ENCODE measurements at regions not wholly inside any gene's neighbourhood (a gene's known extent, or its start where the extent isn't known, plus 50 kb on each side); places are given as distances from the start of the nearest gene placed in this dataset.

GRCh38 chr5:29185558-29185957 lies 2007.9 kb upstream of the CDH6 start:
- Mint-ChIP-seq H3K9me3 (peaks cover 10% of the 10 kb centered on the region), H3K4me1 (ENCODE audit: low read depth) (no peaks in the 10 kb centered on the region), H3K4me3 (no peak overlapping the region), H3K27me3 (ENCODE audit: insufficient read depth) (no peaks in the 10 kb centered on the region; the same call in 1 of the 2 replicates), H3K36me3 (ENCODE audit: low read depth) (no peaks in the 10 kb centered on the region), H3K27ac (no peak overlapping the region)
- no peak for TF ChIP-seq CTCF (IDR thresholded peaks at IDR 0.05)
- no peak for DNase-seq

GRCh38 chr5:29175774-29176173 lies 2017.7 kb upstream of the CDH6 start:
- no peaks in the 10 kb centered on the region; the same call in 1 of the 2 replicates for H3K27me3 Mint-ChIP-seq (ENCODE audit: insufficient read depth)
- DNase-seq = no peak
- no peaks in the 10 kb centered on the region; the same call in 1 of the 2 replicates for H3K36me3 Mint-ChIP-seq (ENCODE audit: low read depth)
- H3K27ac Mint-ChIP-seq = no peak overlapping the region
- no peaks in the 10 kb centered on the region for H3K4me1 Mint-ChIP-seq (ENCODE audit: low read depth)
- H3K9me3 Mint-ChIP-seq = peaks cover 30% of the 10 kb centered on the region
- TF ChIP-seq CTCF (IDR thresholded peaks at IDR 0.05) = no peak
- H3K4me3 Mint-ChIP-seq = no peak overlapping the region

GRCh38 chr5:29170599-29170998 lies 2022.9 kb upstream of the CDH6 start:
- no peak overlapping the region for H3K27ac Mint-ChIP-seq

GRCh38 chr5:29169886-29170285 lies 2023.6 kb upstream of the CDH6 start:
- Mint-ChIP-seq H3K4me1 (ENCODE audit: low read depth) (no peaks in the 10 kb centered on the region), H3K4me3 (no peak overlapping the region), H3K27me3 (ENCODE audit: insufficient read depth) (no peaks in the 10 kb centered on the region; the same call in 1 of the 2 replicates), H3K36me3 (ENCODE audit: low read depth) (no peaks in the 10 kb centered on the region; the same call in 1 of the 2 replicates), H3K9me3 (peaks cover 40% of the 10 kb centered on the region), H3K27ac (no peak overlapping the region)
- DNase-seq = no peak
- no peak for TF ChIP-seq CTCF (IDR thresholded peaks at IDR 0.05)

More at GRCh38 chr5:29170599-29170998, 2022.9 kb upstream of the CDH6 start:
- TF ChIP-seq CTCF (IDR thresholded peaks at IDR 0.05) = no peak
- DNase-seq = no peak
- Mint-ChIP-seq H3K36me3 (ENCODE audit: low read depth) (no peaks in the 10 kb centered on the region; the same call in 1 of the 2 replicates), H3K27me3 (ENCODE audit: insufficient read depth) (no peaks in the 10 kb centered on the region; the same call in 1 of the 2 replicates), H3K4me3 (no peak overlapping the region), H3K4me1 (ENCODE audit: low read depth) (no peaks in the 10 kb centered on the region), H3K9me3 (peaks cover 43% of the 10 kb centered on the region)

- Mint-ChIP-seq H3K4me3 (no peak overlapping the region), H3K4me1 (ENCODE audit: low read depth) (no peaks in the 10 kb centered on the region), H3K36me3 (ENCODE audit: low read depth) (no peaks in the 10 kb centered on the region), H3K27ac (no peak overlapping the region), H3K27me3 (ENCODE audit: insufficient read depth) (no peaks in the 10 kb centered on the region), H3K9me3 (peaks cover 20% of the 10 kb centered on the region)
- no peak for TF ChIP-seq CTCF (IDR thresholded peaks at IDR 0.05)
- DNase-seq = no peak
Observed at GRCh38 chr5:29162297-29162696, 2031.2 kb upstream of the CDH6 start.
